HG02970 (cell line): ENCODE measurements at regions not wholly inside any gene's neighbourhood (a gene's known extent, or its start where the extent isn't known, plus 50 kb on each side); places are given as distances from the start of the nearest gene placed in this dataset.

Experiments
- ATAC-seq: cut with Tn5 transposase; IDR thresholded peaks from one replicate; pipeline ENCODE4 v1.9.1; 2021; ENCODE audit warnings: mild to moderate bottlenecking, moderate library complexity, moderate number of reproducible peaks; ENCODE audit not compliant: unreplicated experiment, low FRiP score

- ATAC-seq, result no peak
Measured at GRCh38 chr12:24073170-24073810, 123.8 kb upstream of the SOX5 start.

GRCh38 chr12:24072302-24072701 is 122.8 kb upstream of the SOX5 start:
- ATAC-seq, result no peak

- ATAC-seq, result no peak
Measured at GRCh38 chr12:24071842-24072241, 122.4 kb upstream of the SOX5 start.

- no peak for ATAC-seq
Measured at GRCh38 chr12:24069532-24070395, 120.3 kb upstream of the SOX5 start.

GRCh38 chr12:24066865-24067264 is 117.4 kb upstream of the SOX5 start:
- no peak for ATAC-seq

GRCh38 chr12:24066097-24066496 is 116.6 kb upstream of the SOX5 start:
- no peak for ATAC-seq

- ATAC-seq, result no peak
Measured at GRCh38 chr12:24062642-24063245, 113.3 kb upstream of the SOX5 start.

GRCh38 chr12:24060089-24060488 is 110.6 kb upstream of the SOX5 start:
- no peak for ATAC-seq

- ATAC-seq, result no peak
Measured at GRCh38 chr12:24057920-24058476, 108.5 kb upstream of the SOX5 start.

GRCh38 chr12:24055747-24056146 is 106.3 kb upstream of the SOX5 start:
- no peak for ATAC-seq

- no peak for ATAC-seq
Measured at GRCh38 chr12:24054416-24054815, 104.9 kb upstream of the SOX5 start.

GRCh38 chr12:24049728-24050127 is 100.3 kb upstream of the SOX5 start:
- ATAC-seq, result no peak

GRCh38 chr12:24049101-24049500 is 99.6 kb upstream of the SOX5 start:
- ATAC-seq, result no peak

- no peak for ATAC-seq
Measured at GRCh38 chr12:24048446-24048845, 99.0 kb upstream of the SOX5 start.

GRCh38 chr12:24047326-24047725 is 97.9 kb upstream of the SOX5 start:
- ATAC-seq, result no peak

GRCh38 chr12:24045816-24046257 is 96.4 kb upstream of the SOX5 start:
- no peak for ATAC-seq

- no peak for ATAC-seq
Measured at GRCh38 chr12:24044941-24045703, 95.7 kb upstream of the SOX5 start.

- no peak for ATAC-seq
Measured at GRCh38 chr12:24042651-24043050, 93.2 kb upstream of the SOX5 start.

GRCh38 chr12:24039113-24039525 is 89.6 kb upstream of the SOX5 start:
- no peak for ATAC-seq

GRCh38 chr12:24038211-24038997 is 88.9 kb upstream of the SOX5 start:
- no peak for ATAC-seq
